Neural progenitor cell (in vitro differentiated cells): ENCODE measurements at regions not wholly inside any gene's neighbourhood (a gene's known extent, or its start where the extent isn't known, plus 50 kb on each side); places are given as distances from the start of the nearest gene placed in this dataset.

Source experiments
- EZH2 ChIP-seq: fragments of 200-600 bp; sonication (generic); IDR thresholded peaks from 2 replicates; pipeline ENCODE4 v1.6.1; 2017; ENCODE audit warnings: antibody characterized with exemption, mild to moderate bottlenecking, moderate library complexity
- TF ChIP-seq, protein P1 (sequence below): fragments of 200-600 bp; sonication (generic); IDR thresholded peaks from 2 replicates; pipeline ENCODE4 v1.5.1; 2017; ENCODE audit warnings: antibody characterized with exemption, mild to moderate bottlenecking

DNA sequence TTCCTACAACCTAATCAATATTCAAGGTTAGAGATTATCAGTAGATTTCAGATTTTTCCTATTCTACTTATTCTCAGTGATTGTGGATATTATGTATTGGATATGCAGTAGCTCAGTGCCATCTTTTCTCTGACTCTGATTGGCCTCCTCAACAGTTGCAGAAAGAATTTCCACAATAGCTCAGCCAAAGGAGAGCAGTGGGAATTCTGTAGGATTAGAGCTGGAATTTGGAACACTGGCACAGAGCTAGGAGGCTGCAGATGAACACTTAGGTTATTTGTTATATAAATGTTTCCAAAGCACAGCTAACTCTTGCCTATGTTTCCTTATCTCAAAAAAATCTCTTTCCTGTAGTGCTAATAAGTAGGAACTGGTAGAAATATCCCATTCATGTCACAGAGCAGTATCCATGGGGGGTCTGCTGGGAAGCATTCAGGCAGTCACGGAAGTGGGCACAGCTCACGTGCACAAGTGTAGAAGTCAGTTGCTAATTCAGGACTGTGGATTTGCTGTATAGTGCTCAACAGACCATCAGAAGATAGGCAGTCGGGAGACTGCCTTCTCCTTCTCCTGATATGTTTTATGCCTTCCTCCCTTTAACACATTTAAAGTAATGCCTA lies 116.2 kb upstream of the TMEM260 start:
- TF ChIP-seq, protein P1, sequence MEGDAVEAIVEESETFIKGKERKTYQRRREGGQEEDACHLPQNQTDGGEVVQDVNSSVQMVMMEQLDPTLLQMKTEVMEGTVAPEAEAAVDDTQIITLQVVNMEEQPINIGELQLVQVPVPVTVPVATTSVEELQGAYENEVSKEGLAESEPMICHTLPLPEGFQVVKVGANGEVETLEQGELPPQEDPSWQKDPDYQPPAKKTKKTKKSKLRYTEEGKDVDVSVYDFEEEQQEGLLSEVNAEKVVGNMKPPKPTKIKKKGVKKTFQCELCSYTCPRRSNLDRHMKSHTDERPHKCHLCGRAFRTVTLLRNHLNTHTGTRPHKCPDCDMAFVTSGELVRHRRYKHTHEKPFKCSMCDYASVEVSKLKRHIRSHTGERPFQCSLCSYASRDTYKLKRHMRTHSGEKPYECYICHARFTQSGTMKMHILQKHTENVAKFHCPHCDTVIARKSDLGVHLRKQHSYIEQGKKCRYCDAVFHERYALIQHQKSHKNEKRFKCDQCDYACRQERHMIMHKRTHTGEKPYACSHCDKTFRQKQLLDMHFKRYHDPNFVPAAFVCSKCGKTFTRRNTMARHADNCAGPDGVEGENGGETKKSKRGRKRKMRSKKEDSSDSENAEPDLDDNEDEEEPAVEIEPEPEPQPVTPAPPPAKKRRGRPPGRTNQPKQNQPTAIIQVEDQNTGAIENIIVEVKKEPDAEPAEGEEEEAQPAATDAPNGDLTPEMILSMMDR = no peak
- no peak for TF ChIP-seq EZH2
